Mesodermal cell (in vitro differentiated cells): ENCODE measurements at regions not wholly inside any gene's neighbourhood (a gene's known extent, or its start where the extent isn't known, plus 50 kb on each side); places are given as distances from the start of the nearest gene placed in this dataset.
"Not testable (repeated sequence)": the region's sequence is repeated elsewhere in the genome, so short reads cannot be mapped to it uniquely, and the experiment has no call there.

ENCODE experiments used
- H3K27ac ChIP-seq: 2 replicates; pipeline ENCODE4 v1.7.0; 2013; ENCODE audit warnings: mild to moderate bottlenecking, low read depth, low read length, moderate library complexity; ENCODE audit not compliant: severe bottlenecking
- H3K36me3 ChIP-seq: 2 replicates; pipeline ENCODE4 v1.7.1; 2013; ENCODE audit warnings: mild to moderate bottlenecking, low read length, moderate library complexity; ENCODE audit not compliant: control insufficient read depth, insufficient read depth
- H3K4me1 ChIP-seq: one replicate; pipeline ENCODE4 v1.7.1; 2013; ENCODE audit warnings: mild to moderate bottlenecking, low read length; ENCODE audit not compliant: insufficient read depth, control insufficient read depth, poor library complexity, severe bottlenecking
- H3K4me3 ChIP-seq: 2 replicates; pipeline ENCODE4 v1.7.0; 2013; ENCODE audit warnings: low read length, control low read depth, mild to moderate bottlenecking; ENCODE audit not compliant: insufficient read depth, poor library complexity, severe bottlenecking; ENCODE audit errors: extremely low read depth
- H3K9me3 ChIP-seq: 2 replicates; pipeline ENCODE4 v1.7.1; 2013; ENCODE audit warnings: mild to moderate bottlenecking, low read length, moderate library complexity; ENCODE audit not compliant: control insufficient read depth
- WGBS, 2 experiments: methylation state at CpG; one replicate each; pipeline ENCODE4 v1.1.5; 2013; ENCODE audit warnings: missing lambda C conversion rate in 2 of 2; ENCODE audit not compliant: insufficient coverage in 2 of 2; 5-methylcytosine and 5-hydroxymethylcytosine counted together

DNA sequence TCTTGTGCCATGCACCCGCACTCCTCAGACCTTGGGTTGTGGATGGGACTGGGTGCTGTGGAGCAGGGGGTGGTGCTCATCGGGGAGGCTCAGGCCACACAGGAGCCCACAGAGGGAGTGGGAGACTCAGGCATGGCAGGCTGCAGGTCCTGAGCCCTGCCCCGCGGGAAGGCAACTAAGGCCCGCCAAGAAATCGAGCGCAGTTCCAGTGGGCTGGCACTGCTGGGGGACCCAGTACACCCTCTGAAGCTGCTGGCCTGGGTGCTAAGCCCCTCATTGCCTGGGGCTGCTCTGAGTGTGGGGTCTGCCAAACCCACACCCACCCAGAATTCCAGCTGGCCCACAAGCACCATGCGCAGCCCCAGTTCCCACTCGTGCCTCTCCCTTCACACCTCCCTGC lies 450.5 kb upstream of the FGF16 start:
- no peaks in the 10 kb centered on the region for H3K4me1 ChIP-seq
- WGBS, 2 experiments, result 95 to 100% methylated on average over 1 to 7 of the region's 9 CpGs
- no peak overlapping the region for H3K4me3 ChIP-seq
- no peaks in the 10 kb centered on the region for H3K9me3 ChIP-seq
- no peaks in the 10 kb centered on the region for H3K36me3 ChIP-seq
- no peak overlapping the region for H3K27ac ChIP-seq

DNA sequence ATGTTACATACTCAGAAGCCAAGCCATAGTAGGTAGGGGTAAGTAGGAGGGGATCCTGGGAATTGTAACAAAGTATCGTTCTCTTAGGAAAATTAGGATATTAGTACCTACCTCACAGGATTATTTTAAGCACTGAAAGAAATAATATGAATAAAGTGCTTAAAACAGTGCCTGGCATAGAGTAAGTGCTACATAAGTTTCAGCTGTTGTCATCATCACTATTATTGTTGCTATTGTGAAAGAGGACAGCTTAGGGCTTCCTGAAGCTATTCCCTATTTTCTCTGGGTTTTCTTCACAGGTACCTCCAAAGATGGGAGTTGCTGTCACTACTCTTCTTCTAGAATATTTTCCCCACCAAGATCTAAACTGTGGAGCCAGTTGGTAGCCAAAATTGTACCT lies 443.7 kb upstream of the FGF16 start:
- no peaks in the 10 kb centered on the region for H3K9me3 ChIP-seq
- H3K36me3 ChIP-seq, result no peaks in the 10 kb centered on the region
- no peak overlapping the region for H3K4me3 ChIP-seq
- no CpG with 5 or more reads among the region's 1 CpG for WGBS, 2 experiments
- no peak overlapping the region for H3K27ac ChIP-seq
- no peaks in the 10 kb centered on the region for H3K4me1 ChIP-seq

DNA sequence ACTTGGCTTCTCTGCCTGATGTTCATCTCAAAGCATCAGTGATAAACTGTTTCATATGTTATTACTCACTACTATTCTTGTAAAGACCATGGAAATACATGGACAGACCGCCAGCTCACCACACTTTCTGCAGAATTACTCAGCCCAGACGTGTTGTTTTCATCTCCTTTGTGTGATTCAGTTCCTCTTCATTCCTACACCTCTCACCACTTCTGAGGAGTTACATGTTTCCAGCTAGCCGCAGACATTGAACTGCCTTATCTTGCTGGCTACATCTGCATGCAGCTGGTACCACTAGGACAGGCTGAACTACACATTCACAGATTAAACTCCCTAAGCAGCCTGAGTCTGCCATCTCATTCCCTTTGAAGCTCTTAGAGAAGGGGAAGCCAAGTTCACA lies 443.2 kb upstream of the FGF16 start:
- Histone ChIP-seq H3K9me3 (no peaks in the 10 kb centered on the region), H3K36me3 (no peaks in the 10 kb centered on the region), H3K4me3 (no peak overlapping the region), H3K4me1 (no peaks in the 10 kb centered on the region), H3K27ac (no peak overlapping the region)
- WGBS, 2 experiments, result 83% methylated on average over 2 of the region's 3 CpGs; no CpG with 5 or more reads in 1 of the 2 experiments

DNA sequence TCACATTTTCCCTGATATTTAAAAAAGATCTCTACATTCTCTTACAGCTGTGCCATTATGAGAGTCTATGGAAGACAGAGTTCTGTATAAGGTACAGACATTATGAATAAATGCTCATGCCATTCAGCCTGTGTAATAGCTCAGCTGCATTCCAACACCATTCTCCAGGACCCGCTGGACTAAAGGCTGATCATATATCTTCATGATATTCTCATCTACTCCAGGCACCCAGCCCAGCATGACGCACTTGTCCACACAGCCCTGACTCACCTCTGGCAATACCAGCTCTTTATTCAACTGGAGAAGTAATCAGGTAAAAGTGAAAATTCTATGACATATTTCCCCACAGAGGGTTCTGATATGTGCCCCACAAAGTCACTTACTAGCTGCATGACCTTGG lies 437.5 kb upstream of the FGF16 start:
- Histone ChIP-seq H3K36me3 (no peaks in the 10 kb centered on the region), H3K4me3 (no peak overlapping the region), H3K4me1 (no peaks in the 10 kb centered on the region), H3K9me3 (no peaks in the 10 kb centered on the region), H3K27ac (no peak overlapping the region)
- no CpG with 5 or more reads among the region's 2 CpGs for WGBS, 2 experiments

DNA sequence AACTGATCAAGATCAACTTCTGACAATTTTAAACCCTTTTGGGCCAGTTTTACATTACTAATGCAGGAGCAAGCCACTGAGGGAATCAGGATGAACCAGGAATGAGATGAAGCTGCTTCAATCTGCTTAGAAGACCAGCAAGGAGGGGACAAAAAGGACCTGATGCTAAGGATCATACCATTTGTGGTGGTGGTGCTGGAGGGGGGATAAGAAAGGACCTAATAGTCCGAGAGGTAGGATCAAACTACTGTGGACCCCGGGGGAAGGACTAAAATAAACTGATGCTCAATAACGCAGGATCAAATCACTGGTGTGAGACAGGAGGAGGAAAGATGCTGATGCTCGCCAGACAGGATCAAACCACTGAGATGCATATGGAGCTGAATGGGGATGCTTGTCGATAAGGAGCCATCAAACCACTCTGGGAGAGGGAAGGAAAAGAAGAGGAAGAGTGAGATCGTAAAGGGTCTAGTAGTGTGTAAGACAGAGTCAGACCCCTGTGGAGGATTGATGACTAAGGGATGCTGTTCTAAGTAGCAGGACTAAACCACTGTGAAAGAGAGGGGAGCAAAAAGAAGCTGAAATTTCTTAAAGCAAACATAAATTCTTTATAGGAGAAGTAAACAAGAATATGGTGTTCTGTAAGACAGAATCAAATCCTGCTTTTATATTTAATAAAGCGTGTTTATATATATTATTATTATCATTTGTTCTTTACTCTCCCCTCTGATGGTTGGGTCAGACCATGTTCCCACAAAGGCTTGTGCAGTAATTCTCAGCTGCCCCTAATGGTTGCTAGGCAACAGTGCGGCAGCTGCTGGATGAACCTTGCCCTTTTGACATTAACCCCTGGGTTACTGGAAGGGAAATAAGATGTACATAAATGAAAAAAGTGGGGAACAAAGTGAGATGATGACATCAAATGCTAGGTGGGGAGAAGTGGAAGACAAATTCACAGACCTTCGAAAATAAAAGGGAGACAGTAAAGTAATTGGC lies 432.5 kb upstream of the FGF16 start:
- peak overlapping the region; percentile 6 for H3K4me3 ChIP-seq
- 21 to 29% methylated on average over 3 to 4 of the region's 9 CpGs for WGBS, 2 experiments
- peak overlapping the region; percentile 89 for H3K27ac ChIP-seq

DNA sequence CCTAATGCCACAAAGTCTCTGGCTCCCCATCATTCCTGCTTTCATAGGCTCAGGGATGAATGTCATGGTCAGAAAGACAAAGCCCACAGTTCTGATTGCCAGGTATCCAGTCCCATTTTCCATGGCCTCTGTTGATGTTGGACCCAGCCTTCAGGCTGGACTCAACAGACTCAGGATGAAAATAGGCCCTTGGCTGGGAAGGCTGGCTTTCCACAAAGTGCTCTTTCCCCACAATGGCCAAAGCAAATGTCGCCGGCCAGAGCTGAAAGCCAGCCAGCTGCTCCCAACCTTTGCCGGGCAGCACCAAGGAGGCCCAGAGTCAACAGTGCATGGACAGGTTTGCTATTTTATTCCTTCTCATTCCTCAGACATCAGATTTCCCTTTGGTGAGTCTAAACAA lies 430.1 kb upstream of the FGF16 start:
- H3K4me3 ChIP-seq, result no peak overlapping the region
- H3K27ac ChIP-seq, result no peak overlapping the region
- H3K9me3 ChIP-seq, result no peaks in the 10 kb centered on the region
- WGBS, 2 experiments, result 70 to 100% methylated on average over 2 to 3 of the region's 3 CpGs
- H3K36me3 ChIP-seq, result no peaks in the 10 kb centered on the region
- no peaks in the 10 kb centered on the region for H3K4me1 ChIP-seq

More for the DNA sequence above, 432.5 kb upstream of the FGF16 start:
- H3K9me3 ChIP-seq, result no peaks in the 10 kb centered on the region
- H3K4me1 ChIP-seq, result no peaks in the 10 kb centered on the region
- H3K36me3 ChIP-seq, result no peaks in the 10 kb centered on the region

DNA sequence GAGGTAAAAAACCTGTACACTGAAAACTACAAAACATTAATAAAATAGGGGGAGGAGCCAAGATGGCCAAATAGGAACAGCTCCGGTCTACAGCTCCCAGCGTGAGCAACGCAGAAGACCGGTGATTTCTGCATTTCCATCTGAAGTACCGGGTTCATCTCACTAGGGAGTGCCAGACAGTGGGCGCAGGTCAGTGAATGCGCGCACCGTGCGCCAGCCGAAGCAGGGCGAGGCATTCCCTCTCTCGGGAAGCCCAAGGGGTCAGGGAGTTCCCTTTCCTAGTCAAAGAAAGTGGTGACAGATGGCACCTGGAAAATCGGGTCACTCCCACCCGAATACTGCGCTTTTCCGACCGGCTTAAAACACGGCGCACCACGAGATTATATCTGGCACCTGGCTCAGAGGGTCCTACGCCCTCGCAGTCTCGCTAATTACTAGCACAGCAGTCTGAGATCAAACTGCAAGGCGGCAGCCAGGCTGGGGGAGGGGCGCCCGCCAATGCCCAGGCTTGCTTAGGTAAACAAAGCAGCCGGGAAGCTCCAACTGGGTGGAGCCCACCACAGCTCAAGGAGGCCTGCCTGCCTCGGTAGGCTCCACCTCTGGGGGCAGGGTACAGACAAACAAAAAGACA lies 400.9 kb upstream of the FGF16 start:
- not testable (repeated sequence) for H3K4me1 ChIP-seq, H3K36me3 ChIP-seq, H3K9me3 ChIP-seq, H3K27ac ChIP-seq
- WGBS, 2 experiments, result 6 to 8% methylated on average over 6 to 12 of the region's 29 CpGs
- H3K4me3 ChIP-seq, result peak overlapping the region; percentile 14

DNA sequence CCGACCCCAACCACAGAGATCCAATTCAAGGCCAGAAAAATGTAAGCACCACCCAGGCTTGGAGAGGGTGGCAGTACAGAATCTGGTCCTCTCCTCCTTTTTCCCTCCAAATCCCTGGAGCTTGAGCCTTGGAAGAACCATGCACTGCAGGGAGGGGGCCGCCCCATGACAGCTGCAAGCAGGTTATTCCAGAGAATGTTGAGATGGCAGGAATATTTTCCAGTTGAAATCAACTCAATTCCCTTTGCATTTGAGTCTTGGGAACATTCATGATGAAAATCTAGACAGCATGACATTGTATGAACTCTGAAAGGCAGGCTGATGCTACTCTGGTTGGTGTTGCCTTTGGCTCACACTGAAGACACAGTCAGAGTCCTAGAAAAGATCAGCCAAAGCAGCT lies 386.6 kb upstream of the FGF16 start:
- H3K36me3 ChIP-seq, result no peaks in the 10 kb centered on the region
- no peak overlapping the region for H3K27ac ChIP-seq

DNA sequence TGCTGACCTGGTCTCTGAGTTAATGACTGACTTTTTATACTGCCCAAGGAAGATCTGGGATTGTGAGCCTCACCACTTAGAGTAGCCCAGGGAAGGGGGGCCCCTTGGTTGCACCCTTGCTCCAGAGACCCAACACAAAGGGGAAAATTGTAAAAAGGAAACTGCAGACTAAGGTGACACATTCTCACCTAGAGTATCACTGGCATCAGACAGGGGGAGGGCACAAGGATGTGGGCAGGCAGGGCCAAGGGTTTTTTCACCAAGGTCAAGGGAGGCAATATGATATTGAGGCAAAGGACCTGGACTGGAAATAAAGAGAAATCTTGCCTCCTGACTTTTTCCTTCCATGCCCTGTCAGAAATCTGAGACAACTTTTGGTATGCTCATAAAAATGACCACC lies 386.2 kb upstream of the FGF16 start:
- H3K4me1 ChIP-seq, result no peaks in the 10 kb centered on the region
- H3K36me3 ChIP-seq, result no peaks in the 10 kb centered on the region
- H3K4me3 ChIP-seq, result no peak overlapping the region
- H3K9me3 ChIP-seq, result no peaks in the 10 kb centered on the region
- no peak overlapping the region for H3K27ac ChIP-seq

More for the DNA sequence above, 386.6 kb upstream of the FGF16 start:
- Histone ChIP-seq H3K9me3 (no peaks in the 10 kb centered on the region), H3K4me3 (no peak overlapping the region), H3K4me1 (no peaks in the 10 kb centered on the region)
- no CpG with 5 or more reads among the region's 2 CpGs for WGBS, 2 experiments

DNA sequence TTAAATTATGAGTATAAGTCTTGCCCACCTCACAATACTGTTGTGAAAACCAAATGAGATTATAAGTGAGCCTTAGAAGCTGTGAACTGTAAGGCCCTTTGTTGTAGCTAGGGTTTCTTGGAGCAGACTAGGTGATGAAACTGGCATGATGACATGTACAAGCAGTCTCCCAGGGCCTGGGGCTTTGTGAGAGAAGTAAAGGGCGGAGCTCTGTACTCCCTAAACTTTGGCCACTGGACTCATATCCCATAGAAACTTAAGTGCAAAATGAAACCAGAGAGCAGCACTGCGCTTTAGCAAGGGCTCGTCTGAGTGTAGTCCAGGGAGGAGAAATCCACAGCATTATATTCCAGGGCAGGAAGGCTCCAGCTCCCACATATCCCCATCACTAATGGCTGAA lies 385.6 kb upstream of the FGF16 start:
- Histone ChIP-seq H3K27ac (no peak overlapping the region), H3K36me3 (no peaks in the 10 kb centered on the region), H3K4me1 (no peaks in the 10 kb centered on the region), H3K4me3 (no peak overlapping the region), H3K9me3 (no peaks in the 10 kb centered on the region)
- no CpG with 5 or more reads among the region's 3 CpGs for WGBS, 2 experiments

DNA sequence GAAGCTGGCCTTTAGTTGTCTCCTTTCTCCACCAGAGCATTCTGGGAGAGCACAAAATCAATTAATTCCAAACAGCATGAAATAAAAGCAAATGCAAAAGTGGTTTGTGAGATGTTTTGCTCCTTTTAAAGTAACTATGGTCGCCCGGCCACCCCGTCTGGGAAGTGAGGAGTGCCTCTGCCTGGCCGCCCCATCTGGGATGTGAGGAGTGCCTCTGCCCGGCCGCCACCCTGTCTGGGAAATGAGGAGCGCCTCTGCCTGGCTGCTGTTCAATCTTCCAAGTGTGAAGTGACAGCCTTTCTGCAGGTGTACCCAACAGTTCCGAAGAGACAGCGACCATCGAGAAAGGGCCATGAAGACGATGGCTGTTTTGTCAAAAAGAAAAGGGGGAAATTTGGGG lies 381.3 kb upstream of the FGF16 start:
- 79 to 81% methylated on average over 3 to 7 of the region's 11 CpGs for WGBS, 2 experiments
- no peaks in the 10 kb centered on the region for H3K9me3 ChIP-seq
- no peaks in the 10 kb centered on the region for H3K36me3 ChIP-seq
- H3K4me3 ChIP-seq, result no peak overlapping the region
- H3K27ac ChIP-seq, result no peak overlapping the region
- no peaks in the 10 kb centered on the region for H3K4me1 ChIP-seq
